NCI-H748 (cell line): ENCODE measurements at regions not wholly inside any gene's neighbourhood (a gene's known extent, or its start where the extent isn't known, plus 50 kb on each side); places are given as distances from the start of the nearest gene placed in this dataset.
A peak's percentile ranks its signal among the peaks of the same experiment; 100 is the strongest.

Experiments
- DNase-seq: peaks from one replicate; lab custom pipeline; 2025; ENCODE audit not compliant: unreplicated experiment; lab: John Stamatoyannopoulos, UW

DNA sequence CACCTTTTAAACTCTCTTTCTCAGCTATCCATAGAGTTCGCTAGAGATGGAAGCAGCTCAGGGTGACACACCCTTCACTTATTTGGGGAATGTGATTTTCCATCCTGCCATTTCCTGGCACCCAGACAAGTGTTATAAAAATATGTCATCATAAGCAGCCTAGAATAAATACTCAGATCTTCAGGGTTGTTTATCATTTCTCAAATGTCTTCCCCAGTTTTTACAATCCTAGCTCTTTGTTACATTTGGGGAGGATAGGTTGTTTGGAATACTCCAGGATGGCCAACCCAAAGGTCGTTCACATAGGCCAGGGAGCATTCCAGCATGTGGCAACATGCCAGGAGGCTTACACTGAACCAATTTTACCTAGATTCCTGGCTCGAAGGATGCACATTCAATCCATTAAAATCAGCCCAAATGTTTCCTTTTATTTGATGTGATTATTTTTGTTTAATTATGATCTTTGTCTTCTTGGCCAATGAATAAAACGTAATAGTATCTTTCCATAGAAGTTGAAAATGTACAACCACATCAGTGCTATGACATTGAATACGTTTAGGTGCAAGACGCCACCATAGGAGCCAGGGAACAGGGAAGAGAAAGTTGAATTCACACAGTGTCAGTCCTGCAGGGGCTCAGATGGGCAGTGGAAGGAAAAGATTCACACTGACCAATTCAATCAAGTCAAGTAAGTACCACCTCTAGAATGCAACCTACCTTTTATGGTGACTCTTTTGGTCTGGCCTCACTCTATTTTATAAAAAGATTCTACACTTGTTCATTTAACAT, 537.7 kb upstream of the MDFIC2 start:
- no peak for DNase-seq

- DNase-seq, result no peak
Measured at GRCh38 chr3:70840106-70840870, 527.9 kb upstream of the MDFIC2 start.

- DNase-seq, result no peak
Measured at GRCh38 chr3:70833239-70833960, 521.0 kb upstream of the MDFIC2 start.

- DNase-seq, result no peak
Measured at GRCh38 chr3:70832834-70833205, 520.4 kb upstream of the MDFIC2 start.

DNA sequence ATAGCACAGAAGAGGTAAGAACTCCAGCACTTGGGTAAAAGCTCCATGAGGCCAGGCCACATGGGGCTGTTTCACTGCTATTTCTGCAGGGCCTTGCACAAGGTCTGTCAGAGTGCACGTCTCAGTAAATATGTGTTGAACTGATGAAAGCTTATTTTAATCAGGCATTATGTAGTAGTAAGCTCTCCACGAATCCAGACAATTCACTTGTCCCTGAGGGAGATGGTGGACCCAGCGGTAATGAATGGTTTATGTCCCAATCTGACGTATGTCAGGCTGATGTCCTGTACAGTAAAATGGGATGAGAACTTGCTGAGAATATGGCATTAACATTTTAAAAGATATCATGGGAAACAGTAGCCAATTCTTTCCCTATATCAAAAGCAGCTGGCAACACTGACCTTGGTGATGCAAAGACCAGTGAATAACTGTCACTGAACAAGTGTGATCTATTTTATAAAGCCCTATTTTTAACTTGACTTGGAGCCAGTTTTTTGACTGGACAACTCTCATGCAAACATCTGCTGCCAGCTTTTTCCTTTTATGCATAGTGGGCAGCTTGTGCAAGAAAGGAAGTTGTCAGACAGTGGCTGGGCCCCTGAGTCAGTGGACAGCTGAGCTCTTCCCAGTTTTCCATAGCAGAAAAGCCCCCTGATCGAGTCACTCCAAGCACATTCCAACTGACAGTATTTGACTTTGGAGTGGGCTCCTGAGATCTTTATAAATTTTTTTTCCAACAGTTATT, 519.8 kb upstream of the MDFIC2 start:
- no peak for DNase-seq

- DNase-seq, result no peak
Measured at GRCh38 chr3:70829092-70829491, 516.7 kb upstream of the MDFIC2 start.

DNA sequence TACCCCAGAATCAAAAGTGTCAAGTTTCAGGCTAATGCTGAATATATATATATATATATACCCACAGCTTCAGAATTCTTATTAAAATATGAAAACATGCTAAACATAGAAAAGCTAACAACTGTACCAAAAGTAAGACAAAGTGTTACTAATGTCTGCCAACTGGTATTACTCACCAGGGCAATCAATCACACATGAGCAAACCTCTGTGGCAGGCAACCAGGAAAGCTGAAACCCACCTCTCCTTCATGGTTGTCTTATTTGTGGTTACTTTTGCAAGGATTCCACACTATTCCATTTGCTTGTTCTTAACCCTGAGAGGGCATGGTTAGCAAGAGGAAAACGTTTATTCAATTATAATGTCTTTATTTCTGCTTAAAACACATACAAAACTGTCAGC, 512.3 kb upstream of the MDFIC2 start:
- no peak for DNase-seq

DNA sequence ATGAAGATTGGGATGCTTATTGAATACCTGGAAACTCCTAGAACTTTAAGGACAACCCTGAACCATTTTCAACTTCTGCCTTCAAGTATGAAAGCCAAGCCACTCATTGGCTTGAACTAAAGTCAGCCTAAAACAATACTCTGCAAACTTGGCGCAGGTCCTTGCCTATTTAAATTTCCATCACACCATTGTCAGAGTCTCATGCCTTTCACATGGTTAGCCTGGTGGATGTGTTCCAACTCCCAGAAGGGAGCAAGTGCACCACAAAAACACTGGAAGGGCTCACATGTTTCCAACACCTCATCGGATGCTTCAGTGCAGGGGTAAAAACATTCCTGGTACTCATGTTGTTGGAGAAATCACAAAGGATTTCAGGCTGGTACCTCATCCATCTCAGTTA, 511.6 kb upstream of the MDFIC2 start:
- no peak for DNase-seq

- no peak for DNase-seq
Measured at GRCh38 chr3:70823622-70824021, 511.2 kb upstream of the MDFIC2 start.

- peak; percentile 84 for DNase-seq
Measured at GRCh38 chr3:70822669-70823068, 510.2 kb upstream of the MDFIC2 start.

DNA sequence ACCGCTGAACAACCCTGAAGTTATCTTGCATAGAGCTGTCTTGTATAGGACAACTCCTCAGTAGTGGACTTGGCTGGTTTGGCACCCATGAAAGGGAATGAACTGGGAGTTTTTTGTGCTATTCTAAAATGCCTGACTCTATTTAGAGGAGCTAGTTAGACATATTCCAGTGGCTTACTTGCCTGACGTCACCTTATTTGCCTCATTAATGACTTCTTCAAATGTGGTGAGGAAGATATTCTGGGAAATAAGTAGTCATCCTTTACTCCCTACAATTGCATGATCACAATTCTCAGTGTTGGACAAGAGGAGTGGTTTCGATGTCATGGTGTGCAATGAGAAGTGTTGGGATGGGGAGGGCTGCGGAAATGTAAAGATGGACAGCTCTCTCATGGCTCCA, 509.2 kb upstream of the MDFIC2 start:
- no peak for DNase-seq

GRCh38 chr3:70820397-70820796, 508.0 kb upstream of the MDFIC2 start:
- DNase-seq, result no peak

- no peak for DNase-seq
Measured at GRCh38 chr3:70818145-70818544, 505.7 kb upstream of the MDFIC2 start.

GRCh38 chr3:70816346-70816745, 503.9 kb upstream of the MDFIC2 start:
- DNase-seq, result no peak

- peak; percentile 23 for DNase-seq
Measured at GRCh38 chr3:70815817-70816216, 503.4 kb upstream of the MDFIC2 start.

GRCh38 chr3:70813311-70813710, 500.9 kb upstream of the MDFIC2 start:
- DNase-seq, result no peak

DNA sequence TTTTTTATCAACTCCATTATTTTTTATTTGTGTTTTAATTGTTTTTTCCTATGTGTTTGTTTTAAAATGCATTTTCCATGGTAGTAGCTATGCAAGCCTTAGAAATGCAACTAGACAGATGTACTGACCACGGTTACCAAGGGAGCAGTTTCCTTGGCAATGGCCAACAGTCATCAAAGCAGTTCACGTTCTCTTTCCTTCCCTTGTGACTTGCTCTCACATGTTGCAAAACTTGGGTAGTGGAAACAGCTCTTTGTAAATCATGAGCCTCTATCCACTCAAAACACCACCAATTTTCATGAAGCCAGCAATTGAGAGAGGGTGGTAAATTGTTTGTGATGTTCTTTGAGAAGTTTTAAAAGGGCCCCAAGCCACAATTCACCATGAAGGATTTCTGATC, 499.4 kb upstream of the MDFIC2 start:
- peak; percentile 75 for DNase-seq

DNA sequence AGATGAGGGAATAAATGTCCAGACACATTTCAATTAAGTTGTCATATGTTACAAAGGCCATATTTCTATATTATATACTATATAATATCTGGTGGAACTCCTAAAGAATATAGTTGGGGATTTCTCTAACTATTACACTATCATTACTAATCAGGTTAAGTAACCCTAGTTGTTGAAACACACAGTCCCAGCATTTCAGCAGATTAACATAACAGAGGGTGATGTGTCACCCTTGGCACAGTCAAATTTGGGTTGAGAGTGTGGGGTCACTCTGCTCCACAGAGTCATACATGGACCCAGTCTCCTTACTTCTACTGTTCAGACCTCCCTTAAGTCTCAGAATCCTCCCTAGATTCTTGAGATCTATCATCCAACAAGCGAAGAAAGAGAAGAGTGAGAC, 496.4 kb upstream of the MDFIC2 start:
- DNase-seq, result no peak

- DNase-seq, result no peak
Measured at GRCh38 chr3:70806556-70806955, 494.1 kb upstream of the MDFIC2 start.

DNA sequence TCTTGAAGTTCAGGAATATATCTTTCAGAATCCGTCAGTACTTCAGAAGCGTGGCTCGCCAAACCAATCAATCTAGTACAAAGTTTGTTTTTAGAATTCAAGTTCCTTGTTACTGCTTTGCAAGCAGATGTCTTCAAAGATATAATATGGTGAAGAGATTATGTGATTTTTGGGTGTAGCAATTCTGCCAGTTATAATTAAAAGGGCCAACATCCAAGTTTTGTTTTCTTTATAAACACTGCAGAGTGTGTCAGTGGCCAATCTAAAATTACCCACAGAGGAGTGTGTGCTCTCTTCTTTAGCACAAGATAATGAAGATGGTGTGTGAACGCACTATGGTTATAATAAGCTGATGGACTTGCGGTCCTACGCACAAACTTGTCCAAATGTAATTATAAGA, 493.6 kb upstream of the MDFIC2 start:
- DNase-seq, result no peak
